SK-N-MC (cell line): ENCODE measurements at regions not wholly inside any gene's neighbourhood (a gene's known extent, or its start where the extent isn't known, plus 50 kb on each side); places are given as distances from the start of the nearest gene placed in this dataset.

Experiments used
- DNase-seq: peaks from one replicate; pipeline ENCODE4 v3.0.0-alpha.2; 2011; ENCODE audit warnings: low read depth, low spot score
- H3K27ac ChIP-seq: fragments of 200-600 bp; sonication (generic); 2 replicates; pipeline ENCODE4 v1.5.1; 2016; ENCODE audit warnings: mixed run types
- H3K36me3 ChIP-seq: fragments of 200-600 bp; sonication (generic); 2 replicates; pipeline ENCODE4 v1.6.1; 2017; ENCODE audit warnings: antibody characterized with exemption, low read length, mixed read lengths; ENCODE audit not compliant: insufficient read depth
- H3K4me3 ChIP-seq: fragments of 200-600 bp; sonication (generic); 2 replicates; pipeline ENCODE4 v1.5.1; 2016
- H3K9ac ChIP-seq: fragments of 200-600 bp; sonication (generic); 2 replicates; pipeline ENCODE4 v1.8.0; 2017; ENCODE audit warnings: mixed run types, mixed read lengths; ENCODE audit not compliant: insufficient read length
- H3K9me3 ChIP-seq: fragments of 200-600 bp; sonication (generic); 2 replicates; pipeline ENCODE4 v1.6.1; 2017; ENCODE audit warnings: low read depth, mild to moderate bottlenecking, antibody characterized with exemption, low read length, moderate library complexity, mixed read lengths
- EZH2 ChIP-seq: fragments of 200-600 bp; sonication (generic); IDR thresholded peaks from one replicate; pipeline ENCODE4 v1.6.1; 2017; ENCODE audit warnings: antibody characterized with exemption
- FOXP2 ChIP-seq: optimal IDR thresholded peaks from 2 replicates; pipeline ENCODE3; 2011; ENCODE audit warnings: mild to moderate bottlenecking, moderate library complexity; ENCODE audit not compliant: insufficient read depth; ENCODE audit errors: extremely low read length, control extremely low read depth
- POLR2AphosphoS5 ChIP-seq: IDR thresholded peaks from 2 replicates; pipeline ENCODE4 v1.6.1; 2012; ENCODE audit warnings: mild to moderate bottlenecking, low read depth, low read length, borderline replicate concordance

- H3K36me3 ChIP-seq = no peaks in the 10 kb centered on the region
- H3K4me3 ChIP-seq = no peak overlapping the region
- H3K9me3 ChIP-seq = no peaks in the 10 kb centered on the region
- TF ChIP-seq EZH2 (no peak), POLR2AphosphoS5 (no peak), FOXP2 (no peak)
- DNase-seq = no peak
- H3K27ac ChIP-seq = no peak overlapping the region
- no peak overlapping the region for H3K9ac ChIP-seq
Measured at GRCh38 chr9:107665057-107665456, 175.5 kb upstream of the KLF4 start.

- TF ChIP-seq POLR2AphosphoS5 = no peak
- no peak for TF ChIP-seq FOXP2
- no peak for TF ChIP-seq EZH2
- H3K9me3 ChIP-seq = no peaks in the 10 kb centered on the region
- no peak overlapping the region for H3K4me3 ChIP-seq
- no peak overlapping the region for H3K27ac ChIP-seq
- no peak overlapping the region for H3K9ac ChIP-seq
- no peak for DNase-seq
- no peaks in the 10 kb centered on the region for H3K36me3 ChIP-seq
Measured at GRCh38 chr9:107660976-107661375, 171.4 kb upstream of the KLF4 start.

DNA sequence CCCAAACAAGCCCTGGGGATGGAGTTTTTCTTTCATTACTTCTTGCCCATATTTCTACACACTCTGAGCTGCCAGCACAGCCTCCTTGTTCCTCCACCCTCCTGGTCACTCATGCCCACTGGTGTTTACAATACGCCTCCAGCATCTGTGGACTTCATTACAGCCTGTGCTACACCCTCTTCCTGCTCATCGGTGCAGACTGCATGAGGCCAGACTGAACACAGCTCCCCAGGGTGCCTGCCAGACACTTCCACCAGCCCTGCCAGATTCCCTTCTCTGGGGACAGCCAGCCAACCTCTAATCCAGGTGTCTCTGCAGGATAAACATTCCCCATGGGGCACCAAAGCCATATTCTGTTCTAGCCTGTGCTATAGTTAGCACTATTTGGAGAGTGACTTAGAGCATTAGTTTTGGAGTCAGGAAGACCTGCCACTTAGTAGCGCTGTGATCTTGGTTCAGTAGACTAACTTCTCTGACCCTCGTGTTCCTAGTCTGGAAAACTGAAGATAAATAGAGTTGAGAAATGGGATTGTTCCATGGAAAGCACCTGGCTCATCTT lies 163.8 kb upstream of the KLF4 start:
- H3K4me3 ChIP-seq = no peak overlapping the region
- no peak for TF ChIP-seq EZH2
- TF ChIP-seq POLR2AphosphoS5 = no peak
- DNase-seq = no peak
- no peaks in the 10 kb centered on the region for H3K36me3 ChIP-seq
- no peaks in the 10 kb centered on the region for H3K9me3 ChIP-seq
- H3K27ac ChIP-seq = no peak overlapping the region
- no peak overlapping the region for H3K9ac ChIP-seq

DNA sequence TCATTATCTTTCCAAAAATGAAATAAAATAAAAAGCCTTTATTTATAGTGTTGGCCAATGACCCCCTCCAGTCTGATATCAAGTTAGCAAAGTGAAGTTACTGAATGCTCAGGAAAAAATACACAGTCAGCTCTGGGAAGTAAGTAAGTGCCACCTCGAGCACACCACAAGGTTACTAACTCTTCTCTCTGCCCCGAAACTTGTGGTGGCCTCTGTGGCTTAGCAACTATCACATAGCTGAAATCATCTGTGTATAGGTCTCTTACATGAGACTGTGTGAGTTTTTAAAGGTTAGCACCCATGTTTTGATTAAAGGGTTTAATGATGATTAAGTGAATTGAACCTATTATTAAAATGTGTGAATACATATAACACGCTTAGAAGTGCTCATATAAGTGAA lies 161.4 kb upstream of the KLF4 start:
- H3K9ac ChIP-seq = no peak overlapping the region
- TF ChIP-seq FOXP2 (no peak), EZH2 (no peak), POLR2AphosphoS5 (no peak)
- DNase-seq = no peak
- no peak overlapping the region for H3K4me3 ChIP-seq
- no peaks in the 10 kb centered on the region for H3K9me3 ChIP-seq
- H3K27ac ChIP-seq = no peak overlapping the region
- no peaks in the 10 kb centered on the region for H3K36me3 ChIP-seq

DNA sequence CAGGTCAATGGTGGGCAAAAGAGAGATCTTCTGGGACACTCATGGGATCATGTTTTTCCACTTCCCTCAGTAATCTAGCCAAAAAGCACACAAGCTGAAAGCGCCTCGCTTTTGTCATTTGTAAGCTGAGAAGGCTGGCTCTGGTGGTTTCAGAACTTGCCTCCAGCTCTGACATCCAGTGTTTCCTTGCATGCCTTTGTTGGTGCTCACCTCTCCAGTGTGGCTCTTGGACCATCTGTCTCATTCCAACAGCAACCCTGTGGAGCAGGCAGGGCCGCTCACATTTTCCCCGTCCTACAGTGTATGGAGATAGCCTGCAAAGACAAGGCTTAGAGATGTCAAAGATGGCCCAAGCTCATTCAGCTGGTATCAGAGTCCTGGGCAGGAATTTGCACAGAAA lies 160.8 kb upstream of the KLF4 start:
- no peak for DNase-seq
- no peaks in the 10 kb centered on the region for H3K9me3 ChIP-seq
- no peak overlapping the region for H3K27ac ChIP-seq
- TF ChIP-seq FOXP2 (no peak), POLR2AphosphoS5 (no peak), EZH2 (no peak)
- H3K36me3 ChIP-seq = no peaks in the 10 kb centered on the region
- no peak overlapping the region for H3K4me3 ChIP-seq
- H3K9ac ChIP-seq = no peak overlapping the region

DNA sequence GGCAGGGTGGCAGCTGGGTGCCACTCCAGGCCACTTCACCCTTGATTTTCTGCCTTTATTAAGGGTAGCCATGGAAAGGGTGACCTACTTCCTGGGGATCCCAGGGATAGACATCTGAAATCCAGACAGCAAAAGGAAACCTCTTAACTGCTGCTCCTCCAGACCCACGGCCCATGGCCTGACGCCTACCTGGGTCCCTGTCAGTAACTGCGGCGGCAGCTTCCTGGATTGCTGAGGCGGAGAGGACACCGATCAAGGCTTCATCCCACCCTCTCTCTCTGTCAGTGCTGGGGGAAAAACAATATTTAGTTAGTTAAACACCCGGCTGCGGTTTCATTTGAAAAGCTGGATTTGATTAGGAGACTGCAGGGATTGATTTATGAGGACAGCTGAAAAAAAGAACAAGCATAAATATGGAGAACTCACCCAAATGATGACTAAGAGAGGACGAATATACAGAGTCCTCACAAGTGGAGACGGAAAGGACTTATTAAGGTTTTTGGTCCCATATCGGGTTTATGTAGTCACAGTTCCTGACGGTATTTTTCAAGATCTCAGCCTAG lies 158.7 kb upstream of the KLF4 start:
- Histone ChIP-seq H3K27ac (no peak overlapping the region), H3K9ac (no peak overlapping the region), H3K4me3 (no peak overlapping the region), H3K36me3 (no peaks in the 10 kb centered on the region), H3K9me3 (no peaks in the 10 kb centered on the region)
- TF ChIP-seq FOXP2 = no peak
- TF ChIP-seq EZH2 = no peak
- no peak for TF ChIP-seq POLR2AphosphoS5
- no peak for DNase-seq

GRCh38 chr9:107647611-107648010 lies 158.0 kb upstream of the KLF4 start:
- Histone ChIP-seq H3K9me3 (no peaks in the 10 kb centered on the region), H3K9ac (no peak overlapping the region), H3K36me3 (no peaks in the 10 kb centered on the region), H3K4me3 (no peak overlapping the region), H3K27ac (no peak overlapping the region)
- TF ChIP-seq POLR2AphosphoS5 = no peak
- TF ChIP-seq FOXP2 = no peak
- no peak for TF ChIP-seq EZH2
- DNase-seq = no peak

- DNase-seq = no peak
- Histone ChIP-seq H3K9me3 (no peaks in the 10 kb centered on the region), H3K4me3 (no peak overlapping the region), H3K36me3 (no peaks in the 10 kb centered on the region), H3K27ac (no peak overlapping the region), H3K9ac (no peak overlapping the region)
- no peak for TF ChIP-seq EZH2
- no peak for TF ChIP-seq POLR2AphosphoS5
- TF ChIP-seq FOXP2 = no peak
Measured at GRCh38 chr9:107647141-107647540, 157.6 kb upstream of the KLF4 start.

DNA sequence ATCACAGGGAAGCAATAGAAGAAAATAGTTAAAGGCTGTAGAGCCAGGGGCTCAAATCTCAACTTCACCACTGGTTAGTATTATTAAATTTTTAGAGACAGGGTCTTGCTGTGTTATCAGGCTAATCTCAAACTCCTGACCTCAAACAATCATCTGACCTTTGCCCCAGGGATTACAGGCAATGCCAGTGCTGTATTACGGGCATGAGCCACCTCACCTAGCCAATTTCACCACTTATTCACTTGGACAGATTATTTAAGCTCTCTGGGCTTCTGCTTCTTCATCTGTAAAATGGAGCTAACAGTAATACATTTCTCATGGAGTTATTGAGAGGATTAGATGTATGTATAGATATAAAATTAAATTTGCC lies 155.9 kb upstream of the KLF4 start:
- no peak overlapping the region for H3K4me3 ChIP-seq
- H3K9me3 ChIP-seq = no peaks in the 10 kb centered on the region
- no peak overlapping the region for H3K9ac ChIP-seq
- DNase-seq = no peak
- H3K36me3 ChIP-seq = no peaks in the 10 kb centered on the region
- TF ChIP-seq POLR2AphosphoS5 (no peak), EZH2 (no peak), FOXP2 (no peak)
- H3K27ac ChIP-seq = no peak overlapping the region
